Esophagus muscularis mucosa (tissue), 4 donors: ENCODE measurements at regions not wholly inside any gene's neighbourhood (a gene's known extent, or its start where the extent isn't known, plus 50 kb on each side); places are given as distances from the start of the nearest gene placed in this dataset.

Source experiments
- DNase-seq: peaks from one replicate; pipeline ENCODE4 v3.0.0-alpha.2; 2017; ENCODE audit errors: extremely low spot score
- H3K27ac ChIP-seq, 4 donors: fragments of 200-600 bp; sonication (generic); replicated peaks in 1 of 4; 1 replicate in 3 of 4; 2 replicates in 1 of 4; pipeline ENCODE4 v1.5.1; 2016 to 2019; ENCODE audit warnings: mild to moderate bottlenecking in 1 of 4
- H3K27me3 ChIP-seq, 4 donors: fragments of 200-600 bp; sonication (generic); one replicate each; pipeline versions ENCODE4 v1.5.1 to v1.6.0; 2016 to 2019
- H3K36me3 ChIP-seq, 4 donors: fragments of 200-600 bp; sonication (generic); one replicate each; pipeline ENCODE4 v1.5.1; 2016 to 2019
- H3K4me1 ChIP-seq, 4 donors: fragments of 200-600 bp; sonication (generic); one replicate each; pipeline ENCODE4 v1.5.1; 2016 to 2019
- H3K4me3 ChIP-seq, 4 donors: fragments of 200-600 bp; sonication (generic); 1 replicate in 2 of 4; 2 replicates in 2 of 4; pipeline ENCODE4 v1.5.1; 2016 to 2019; ENCODE audit warnings: mild to moderate bottlenecking in 4 of 4, moderate library complexity in 1 of 4
- H3K9me3 ChIP-seq, 4 donors: fragments of 200-600 bp; sonication (generic); 1 replicate in 3 of 4; 2 replicates in 1 of 4; pipeline ENCODE4 v1.5.1; 2016 to 2019
- EP300 ChIP-seq: sonication (generic); formaldehyde crosslinking; IDR thresholded peaks from one replicate; pipeline ENCODE4 v1.6.1; 2017; ENCODE audit warnings: antibody characterized with exemption
- POLR2A ChIP-seq: fragments of 450-650 bp; IDR thresholded peaks from one replicate; pipeline ENCODE4 v1.6.1; 2017; ENCODE audit warnings: antibody characterized with exemption, moderate library complexity, mild to moderate bottlenecking, low read depth
- POLR2AphosphoS5 ChIP-seq, 2 donors: sonication (generic); formaldehyde crosslinking; IDR thresholded peaks; one replicate each; pipeline ENCODE4 v1.6.1; 2017; ENCODE audit warnings: antibody characterized with exemption in 2 of 2
- WGBS: methylation state at CpG from one replicate; pipeline ENCODE4 v1.1.5; 2018; 5-methylcytosine and 5-hydroxymethylcytosine counted together
- intact Hi-C: fragments of 100-400 bp; cut with DNase I; formaldehyde crosslinking; loops from one replicate; pipeline ENCODE4 v1.15.1; 2023
- TF ChIP-seq, protein P1 (sequence below), 3 experiments: fragments of 200-600 bp in 2 of 3; fragments of 450-650 bp in 1 of 3; sonication (generic) in 2 of 3; IDR thresholded peaks; one replicate each; pipeline ENCODE4 v1.5.1; 2017 to 2019; ENCODE audit warnings: antibody characterized with exemption in 3 of 3, mild to moderate bottlenecking in 2 of 3, moderate library complexity in 1 of 3

DNA sequence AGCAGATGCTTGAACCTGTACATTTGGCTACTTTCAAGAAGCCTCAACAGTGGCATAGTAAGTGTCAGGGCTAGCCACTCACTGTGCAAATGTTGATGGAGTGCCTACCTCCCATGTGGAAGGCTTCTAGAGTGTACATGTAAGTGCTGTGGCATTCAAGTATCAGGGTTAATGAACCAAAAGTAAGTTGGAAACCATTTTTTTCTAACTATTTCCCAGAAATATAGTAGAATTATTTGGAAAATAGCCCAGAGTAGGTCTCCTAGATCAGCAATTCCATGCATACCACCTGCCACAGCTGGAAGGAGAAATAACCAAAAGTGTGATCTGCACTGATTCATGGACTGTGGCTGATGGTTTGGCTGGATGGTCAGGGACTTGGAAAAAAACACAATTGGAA lies 53.3 kb downstream of the FOXD1 start:
- no peak overlapping the region for H3K27ac ChIP-seq
- TF ChIP-seq POLR2AphosphoS5 (IDR thresholded peaks at IDR 0.05) = no peak
- no peak for TF ChIP-seq EP300
- TF ChIP-seq, protein P1, sequence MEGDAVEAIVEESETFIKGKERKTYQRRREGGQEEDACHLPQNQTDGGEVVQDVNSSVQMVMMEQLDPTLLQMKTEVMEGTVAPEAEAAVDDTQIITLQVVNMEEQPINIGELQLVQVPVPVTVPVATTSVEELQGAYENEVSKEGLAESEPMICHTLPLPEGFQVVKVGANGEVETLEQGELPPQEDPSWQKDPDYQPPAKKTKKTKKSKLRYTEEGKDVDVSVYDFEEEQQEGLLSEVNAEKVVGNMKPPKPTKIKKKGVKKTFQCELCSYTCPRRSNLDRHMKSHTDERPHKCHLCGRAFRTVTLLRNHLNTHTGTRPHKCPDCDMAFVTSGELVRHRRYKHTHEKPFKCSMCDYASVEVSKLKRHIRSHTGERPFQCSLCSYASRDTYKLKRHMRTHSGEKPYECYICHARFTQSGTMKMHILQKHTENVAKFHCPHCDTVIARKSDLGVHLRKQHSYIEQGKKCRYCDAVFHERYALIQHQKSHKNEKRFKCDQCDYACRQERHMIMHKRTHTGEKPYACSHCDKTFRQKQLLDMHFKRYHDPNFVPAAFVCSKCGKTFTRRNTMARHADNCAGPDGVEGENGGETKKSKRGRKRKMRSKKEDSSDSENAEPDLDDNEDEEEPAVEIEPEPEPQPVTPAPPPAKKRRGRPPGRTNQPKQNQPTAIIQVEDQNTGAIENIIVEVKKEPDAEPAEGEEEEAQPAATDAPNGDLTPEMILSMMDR (IDR thresholded peaks at IDR 0.05) = no peak
- no peak for TF ChIP-seq POLR2A
- DNase-seq = peak; percentile 7

DNA sequence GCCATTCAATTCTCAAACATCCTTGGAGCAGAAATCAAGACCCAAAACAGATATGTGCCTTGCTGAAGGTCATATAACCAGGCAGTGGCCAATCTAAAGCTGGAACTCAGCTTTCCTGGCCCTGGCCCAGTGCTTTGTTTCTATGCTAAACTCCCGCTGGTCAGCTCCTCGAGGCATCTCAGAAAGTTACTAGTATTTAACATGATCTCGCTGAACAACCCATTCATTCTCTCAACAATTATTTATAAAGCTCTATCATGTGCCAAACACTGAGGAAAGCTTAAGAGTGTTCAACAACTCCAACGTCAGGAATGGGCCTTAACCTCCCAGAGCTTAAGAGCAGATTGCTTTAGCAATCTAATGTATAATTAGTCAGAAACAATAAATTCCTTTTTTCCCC lies 54.0 kb downstream of the FOXD1 start:
- intact Hi-C loops = no loop called here

More for the DNA sequence above, 53.3 kb downstream of the FOXD1 start:
- Histone ChIP-seq H3K4me3 (no peak overlapping the region), H3K36me3 (no peaks in the 10 kb centered on the region), H3K27me3 (no peaks in the 10 kb centered on the region), H3K9me3 (no peaks in the 10 kb centered on the region), H3K4me1 (no peaks in the 10 kb centered on the region)
- intact Hi-C loops = no loop called here

DNA sequence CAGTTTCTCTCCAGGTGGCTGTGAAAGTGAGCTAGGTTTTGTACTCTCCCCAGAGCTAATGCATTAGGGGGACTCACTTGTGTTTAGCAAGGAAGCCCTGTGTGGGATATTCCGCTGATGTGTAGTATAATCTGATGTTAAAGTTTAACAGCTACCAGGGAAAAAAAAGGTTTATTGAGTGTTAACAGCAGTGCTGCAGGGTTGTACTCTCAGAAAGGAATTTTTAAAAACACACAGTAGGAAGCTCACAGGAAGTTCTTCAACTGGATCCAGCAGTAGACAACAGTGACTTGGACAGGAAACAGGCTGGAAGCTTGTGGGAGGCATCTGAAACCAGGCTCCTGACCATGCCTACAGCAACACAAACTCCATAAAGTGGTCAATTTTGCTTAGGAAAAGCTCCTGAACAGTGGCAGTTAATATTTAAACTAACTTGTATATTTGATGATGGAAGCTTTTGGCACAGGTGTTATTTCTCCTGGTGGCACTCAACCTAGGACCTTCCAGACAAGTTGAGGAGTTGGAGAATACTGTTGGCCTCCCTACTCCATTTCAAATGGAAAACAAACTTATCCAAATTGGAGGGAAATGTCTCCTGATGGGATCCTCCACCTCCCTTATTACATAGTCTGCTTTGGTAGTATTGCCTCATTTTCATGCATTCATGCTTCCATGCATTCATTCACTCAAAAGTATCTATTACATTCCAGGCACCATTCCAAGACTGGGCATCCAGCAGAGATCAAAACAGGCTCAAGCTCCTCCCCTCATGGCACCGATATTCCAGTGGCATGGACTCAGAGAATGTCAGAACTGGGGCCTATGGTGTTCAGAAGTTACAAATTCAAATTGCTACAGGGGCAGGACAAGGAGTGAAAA lies 54.7 kb downstream of the FOXD1 start:
- no peak overlapping the region for H3K27ac ChIP-seq
- H3K27me3 ChIP-seq = no peaks in the 10 kb centered on the region
- intact Hi-C loops = no loop called here
- H3K4me3 ChIP-seq = no peak overlapping the region
- TF ChIP-seq POLR2A = no peak
- TF ChIP-seq, protein P1 (IDR thresholded peaks at IDR 0.05) = no peak
- TF ChIP-seq EP300 = no peak
- TF ChIP-seq POLR2AphosphoS5 (IDR thresholded peaks at IDR 0.05) = no peak
- H3K36me3 ChIP-seq = no peaks in the 10 kb centered on the region
- H3K9me3 ChIP-seq = no peaks in the 10 kb centered on the region
- H3K4me1 ChIP-seq = peaks cover 0 to 3% (median 0%) of the 10 kb centered on the region in 4 donors
- 95% methylated on average over 2 of the region's 2 CpGs for WGBS
- DNase-seq = peak; percentile 47

More for the DNA sequence above, 54.0 kb downstream of the FOXD1 start:
- TF ChIP-seq EP300 (no peak), POLR2AphosphoS5 (IDR thresholded peaks at IDR 0.05) (no peak), POLR2A (no peak)
- TF ChIP-seq, protein P1 (IDR thresholded peaks at IDR 0.05) = no peak
- Histone ChIP-seq H3K36me3 (no peaks in the 10 kb centered on the region), H3K27me3 (no peaks in the 10 kb centered on the region), H3K9me3 (no peaks in the 10 kb centered on the region), H3K4me1 (no peaks in the 10 kb centered on the region), H3K4me3 (no peak overlapping the region), H3K27ac (no peak overlapping the region)
- WGBS = 71% methylated on average over 4 of the region's 4 CpGs
- DNase-seq = peak; percentile 21

DNA sequence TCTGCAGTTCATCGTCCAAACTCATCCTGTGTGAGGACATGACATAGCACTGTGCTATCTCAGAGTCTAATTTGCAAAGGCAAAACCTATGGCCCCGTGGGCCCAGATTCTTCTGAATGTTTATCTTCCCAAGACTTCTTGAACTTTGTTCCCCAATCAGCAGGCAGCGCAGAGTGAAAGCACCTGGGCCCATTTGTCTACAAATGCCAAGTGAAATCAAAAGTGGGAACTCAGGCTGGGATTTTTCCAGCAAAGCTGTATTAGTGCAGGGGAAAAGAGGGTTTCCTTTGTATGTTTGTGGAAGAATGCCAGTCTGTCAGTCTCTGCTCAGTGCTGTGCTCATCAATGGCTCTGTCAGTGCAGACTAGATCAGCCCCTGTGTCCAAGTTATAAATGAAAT lies 55.8 kb downstream of the FOXD1 start:
- H3K27ac ChIP-seq = no peak overlapping the region
- H3K36me3 ChIP-seq = no peaks in the 10 kb centered on the region
- H3K4me1 ChIP-seq = peaks cover 0 to 13% (median 4%) of the 10 kb centered on the region in 4 donors
- H3K4me3 ChIP-seq = no peak overlapping the region
- intact Hi-C loops = no loop called here
- no peak for DNase-seq
- H3K27me3 ChIP-seq = no peaks in the 10 kb centered on the region
- 60% methylated on average over 3 of the region's 3 CpGs for WGBS
- no peak for TF ChIP-seq EP300
- no peak for TF ChIP-seq POLR2AphosphoS5 (IDR thresholded peaks at IDR 0.05)
- no peak for TF ChIP-seq POLR2A
- TF ChIP-seq, protein P1 (IDR thresholded peaks at IDR 0.05) = no peak
- no peaks in the 10 kb centered on the region for H3K9me3 ChIP-seq
